ENCODE measurements at regions not wholly inside any gene's neighbourhood (a gene's known extent, or its start where the extent isn't known, plus 50 kb on each side); places are given as distances from the start of the nearest gene placed in this dataset.
"Not testable (repeated sequence)": the region's sequence is repeated elsewhere in the genome, so short reads cannot be mapped to it uniquely, and the experiment has no call there.

DNA sequence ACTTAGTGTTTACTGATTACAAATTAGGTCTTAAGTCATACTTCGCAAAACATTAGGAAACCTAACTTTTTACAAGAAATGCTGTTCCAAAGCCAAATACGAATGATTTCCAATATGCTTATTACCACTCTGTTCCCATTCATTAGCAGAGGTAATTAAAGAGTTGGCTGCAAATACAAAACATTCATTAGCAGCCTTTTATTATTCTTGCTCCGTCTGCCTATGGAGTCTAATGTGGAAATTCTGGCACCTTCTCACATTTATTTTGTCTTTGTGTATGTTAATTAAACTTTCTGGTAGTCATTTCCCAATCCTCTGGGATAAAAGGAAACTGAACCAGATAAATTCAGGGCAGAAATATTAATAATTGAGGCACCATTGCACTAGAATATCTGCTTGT, 689.0 kb downstream of the PLOD2 start:
- intact Hi-C loops (cut with DNase I): no loop called here
- TF ChIP-seq, protein P1, sequence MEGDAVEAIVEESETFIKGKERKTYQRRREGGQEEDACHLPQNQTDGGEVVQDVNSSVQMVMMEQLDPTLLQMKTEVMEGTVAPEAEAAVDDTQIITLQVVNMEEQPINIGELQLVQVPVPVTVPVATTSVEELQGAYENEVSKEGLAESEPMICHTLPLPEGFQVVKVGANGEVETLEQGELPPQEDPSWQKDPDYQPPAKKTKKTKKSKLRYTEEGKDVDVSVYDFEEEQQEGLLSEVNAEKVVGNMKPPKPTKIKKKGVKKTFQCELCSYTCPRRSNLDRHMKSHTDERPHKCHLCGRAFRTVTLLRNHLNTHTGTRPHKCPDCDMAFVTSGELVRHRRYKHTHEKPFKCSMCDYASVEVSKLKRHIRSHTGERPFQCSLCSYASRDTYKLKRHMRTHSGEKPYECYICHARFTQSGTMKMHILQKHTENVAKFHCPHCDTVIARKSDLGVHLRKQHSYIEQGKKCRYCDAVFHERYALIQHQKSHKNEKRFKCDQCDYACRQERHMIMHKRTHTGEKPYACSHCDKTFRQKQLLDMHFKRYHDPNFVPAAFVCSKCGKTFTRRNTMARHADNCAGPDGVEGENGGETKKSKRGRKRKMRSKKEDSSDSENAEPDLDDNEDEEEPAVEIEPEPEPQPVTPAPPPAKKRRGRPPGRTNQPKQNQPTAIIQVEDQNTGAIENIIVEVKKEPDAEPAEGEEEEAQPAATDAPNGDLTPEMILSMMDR (IDR thresholded peaks at IDR 0.05): no peak
- no peak for ATAC-seq
- Histone ChIP-seq H3K4me3 (no peak overlapping the region), H3K9me3 (peaks cover 0 to 4% of the 10 kb centered on the region in 2 donors), H3K27me3 (no peaks in the 10 kb centered on the region), H3K27ac (no peak overlapping the region), H3K36me3 (no peaks in the 10 kb centered on the region), H3K4me1 (no peaks in the 10 kb centered on the region)
- no peak for DNase-seq

DNA sequence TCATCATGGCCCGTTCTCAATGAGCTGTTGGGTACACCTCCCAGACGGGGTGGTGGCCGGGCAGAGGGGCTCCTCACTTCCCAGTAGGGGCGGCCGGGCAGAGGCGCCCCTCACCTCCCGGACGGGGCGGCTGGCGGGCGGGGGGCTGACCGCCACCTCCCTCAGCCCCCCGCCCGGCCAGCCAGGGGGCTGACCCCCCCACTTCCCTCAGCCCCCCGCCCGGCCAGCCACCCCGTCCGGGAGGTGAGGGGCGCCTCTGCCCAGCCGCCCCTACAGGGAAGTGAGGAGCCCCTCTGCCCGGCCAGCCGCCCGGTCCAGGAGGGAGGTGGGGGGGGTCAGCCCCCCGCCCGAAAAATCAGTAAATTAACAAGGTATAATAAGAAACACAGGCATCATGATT, 678.2 kb downstream of the PLOD2 start:
- DNase-seq; H3K9me3 ChIP-seq; H3K4me3 ChIP-seq; H3K4me1 ChIP-seq; H3K27ac ChIP-seq; H3K36me3 ChIP-seq; H3K27me3 ChIP-seq; ATAC-seq; intact Hi-C loops (cut with DNase I): not testable (repeated sequence)

DNA sequence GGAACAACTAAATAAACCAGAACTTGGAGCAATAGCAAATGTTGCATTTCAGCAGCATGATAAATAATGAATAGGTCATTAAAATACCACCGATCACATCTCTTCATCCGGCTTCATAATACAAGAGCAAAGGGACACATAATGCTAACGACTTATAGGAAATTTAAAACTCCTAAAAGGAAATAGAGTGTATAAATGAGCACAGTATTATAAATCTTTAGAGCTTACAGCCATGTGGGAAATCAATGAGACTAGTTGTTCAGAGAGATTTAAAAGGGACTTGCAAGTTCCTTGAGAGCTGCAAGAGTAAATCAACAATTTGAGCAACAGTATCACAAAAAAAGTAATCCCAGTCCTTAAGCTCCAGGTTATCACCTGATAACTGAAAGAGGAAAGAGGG, 677.0 kb downstream of the PLOD2 start:
- peaks cover 0 to 3% of the 10 kb centered on the region in 2 donors for H3K9me3 ChIP-seq
- ATAC-seq: no peak
- no peak overlapping the region for H3K27ac ChIP-seq
- no peaks in the 10 kb centered on the region for H3K36me3 ChIP-seq
- H3K4me1 ChIP-seq: no peaks in the 10 kb centered on the region
- TF ChIP-seq, protein P1 (IDR thresholded peaks at IDR 0.05): no peak
- no peak for DNase-seq
- intact Hi-C loops (cut with DNase I): no loop called here
- no peak overlapping the region for H3K4me3 ChIP-seq
- H3K27me3 ChIP-seq: no peaks in the 10 kb centered on the region

DNA sequence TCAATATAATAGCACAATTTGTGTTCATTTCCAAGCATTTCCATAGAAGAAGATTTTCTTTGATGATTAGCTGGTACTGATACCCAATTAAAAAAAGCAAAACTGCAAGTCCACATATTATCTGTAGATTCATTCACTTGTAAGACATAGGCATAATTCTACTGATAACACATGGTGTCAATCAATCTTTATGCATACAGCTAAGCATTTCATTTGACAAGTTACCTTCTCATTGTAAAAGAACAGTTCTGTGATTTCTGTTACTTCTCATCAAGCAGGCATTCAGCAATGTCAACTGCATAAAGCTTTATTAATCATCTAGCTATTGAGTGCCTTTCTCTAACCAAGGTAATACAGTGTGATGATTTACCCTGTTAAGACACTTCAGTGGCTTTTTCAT, 672.0 kb downstream of the PLOD2 start:
- Histone ChIP-seq H3K27me3 (no peaks in the 10 kb centered on the region), H3K36me3 (no peaks in the 10 kb centered on the region), H3K4me3 (no peak overlapping the region), H3K27ac (no peak overlapping the region), H3K9me3 (peaks cover 0 to 2% of the 10 kb centered on the region in 2 donors), H3K4me1 (no peaks in the 10 kb centered on the region)
- no peak for ATAC-seq
- intact Hi-C loops (cut with DNase I): no loop called here
- TF ChIP-seq, protein P1 (IDR thresholded peaks at IDR 0.05): no peak
- no peak for DNase-seq

DNA sequence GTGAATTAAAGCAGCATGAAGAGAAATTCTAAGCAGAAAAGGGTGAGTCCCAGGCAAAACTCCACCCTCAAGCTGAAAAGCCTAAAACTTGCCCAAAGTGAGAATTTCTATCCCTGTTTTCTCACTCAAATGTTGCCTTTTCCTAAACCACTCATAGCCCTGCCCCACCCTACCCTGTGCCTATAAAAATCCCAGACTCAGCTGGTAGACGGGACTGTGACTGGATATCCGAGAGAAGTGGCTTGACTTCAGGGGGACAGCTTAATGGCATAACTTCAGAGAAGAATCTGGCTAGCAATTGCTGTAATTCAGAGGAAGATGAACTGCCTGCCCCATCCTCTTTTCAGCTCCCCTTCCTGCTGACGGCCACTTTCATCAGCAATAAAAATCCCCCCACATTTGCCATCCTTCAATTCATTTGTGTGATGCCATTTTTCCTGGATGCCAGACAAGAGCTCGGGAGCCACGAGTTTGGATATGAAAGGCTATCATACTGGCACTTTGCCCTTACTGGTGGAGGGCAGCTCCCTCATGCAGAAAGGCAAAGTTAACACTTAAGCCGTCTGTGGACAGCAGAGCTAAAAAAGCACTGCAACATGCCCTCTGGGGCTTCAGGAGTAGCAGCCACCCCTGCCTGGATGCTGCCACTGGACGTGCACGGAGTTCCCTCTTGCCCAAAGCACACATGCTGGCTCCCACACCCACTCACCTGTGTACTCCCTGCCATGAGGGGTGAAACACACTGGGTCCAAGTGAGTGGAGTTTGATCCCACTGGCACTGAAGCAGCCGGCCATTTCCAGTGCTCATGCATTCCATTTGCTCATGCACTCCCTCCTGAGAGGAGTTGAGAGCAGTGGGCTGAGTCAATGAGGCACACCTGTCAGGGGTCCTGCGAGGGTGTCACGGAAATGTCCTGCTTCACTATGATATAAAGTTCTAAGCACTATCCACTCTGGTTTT, 670.6 kb downstream of the PLOD2 start:
- Histone ChIP-seq H3K36me3 (no peaks in the 10 kb centered on the region), H3K27ac (no peak overlapping the region), H3K9me3 (peaks cover 0 to 2% of the 10 kb centered on the region in 2 donors), H3K4me3 (no peak overlapping the region), H3K4me1 (no peaks in the 10 kb centered on the region), H3K27me3 (no peaks in the 10 kb centered on the region)
- ATAC-seq (no peak), DNase-seq (no peak)
- TF ChIP-seq, protein P1 (IDR thresholded peaks at IDR 0.05): no peak
- intact Hi-C loops (cut with DNase I): no loop called here

Measured in left lung (tissue), 4 donors.